PFSK-1 (cell line): ENCODE measurements at regions not wholly inside any gene's neighbourhood (a gene's known extent, or its start where the extent isn't known, plus 50 kb on each side); places are given as distances from the start of the nearest gene placed in this dataset.

ENCODE experiments used
- FOXP2 ChIP-seq: optimal IDR thresholded peaks from 2 replicates; pipeline ENCODE3; 2011; ENCODE audit warnings: borderline replicate concordance, control low read depth, inconsistent platforms; ENCODE audit not compliant: insufficient read depth; ENCODE audit errors: extremely low read length, extremely low read depth
- POLR2AphosphoS5 ChIP-seq: IDR thresholded peaks from 2 replicates; pipeline ENCODE4 v1.6.1; 2012; ENCODE audit warnings: low read depth, mild to moderate bottlenecking, control low read depth, low read length, moderate library complexity
- SIN3A ChIP-seq: IDR thresholded peaks from 2 replicates; pipeline ENCODE4 v1.6.1; 2012; ENCODE audit warnings: mild to moderate bottlenecking, low read length, moderate library complexity, borderline replicate concordance; ENCODE audit not compliant: insufficient read depth
- TAF1 ChIP-seq: IDR thresholded peaks from 2 replicates; pipeline ENCODE4 v1.6.1; 2012; ENCODE audit warnings: low read length, control low read depth, borderline replicate concordance; ENCODE audit not compliant: insufficient read depth
- TF ChIP-seq, protein P1 (sequence below), 2 experiments: IDR thresholded peaks; 2 replicates each; pipeline versions ENCODE4 v1.6.1 to v1.8.0; 2011 to 2012; ENCODE audit warnings: low read depth in 2 of 2, low read length in 2 of 2, control low read depth in 1 of 2, inconsistent platforms in 1 of 2, mild to moderate bottlenecking in 1 of 2, moderate library complexity in 1 of 2; ENCODE audit not compliant: insufficient read depth in 1 of 2

GRCh38 chr2:225937625-225938187, 538.2 kb downstream of the NYAP2 start:
- TF ChIP-seq SIN3A (no peak), TAF1 (no peak)
- TF ChIP-seq, protein P1, sequence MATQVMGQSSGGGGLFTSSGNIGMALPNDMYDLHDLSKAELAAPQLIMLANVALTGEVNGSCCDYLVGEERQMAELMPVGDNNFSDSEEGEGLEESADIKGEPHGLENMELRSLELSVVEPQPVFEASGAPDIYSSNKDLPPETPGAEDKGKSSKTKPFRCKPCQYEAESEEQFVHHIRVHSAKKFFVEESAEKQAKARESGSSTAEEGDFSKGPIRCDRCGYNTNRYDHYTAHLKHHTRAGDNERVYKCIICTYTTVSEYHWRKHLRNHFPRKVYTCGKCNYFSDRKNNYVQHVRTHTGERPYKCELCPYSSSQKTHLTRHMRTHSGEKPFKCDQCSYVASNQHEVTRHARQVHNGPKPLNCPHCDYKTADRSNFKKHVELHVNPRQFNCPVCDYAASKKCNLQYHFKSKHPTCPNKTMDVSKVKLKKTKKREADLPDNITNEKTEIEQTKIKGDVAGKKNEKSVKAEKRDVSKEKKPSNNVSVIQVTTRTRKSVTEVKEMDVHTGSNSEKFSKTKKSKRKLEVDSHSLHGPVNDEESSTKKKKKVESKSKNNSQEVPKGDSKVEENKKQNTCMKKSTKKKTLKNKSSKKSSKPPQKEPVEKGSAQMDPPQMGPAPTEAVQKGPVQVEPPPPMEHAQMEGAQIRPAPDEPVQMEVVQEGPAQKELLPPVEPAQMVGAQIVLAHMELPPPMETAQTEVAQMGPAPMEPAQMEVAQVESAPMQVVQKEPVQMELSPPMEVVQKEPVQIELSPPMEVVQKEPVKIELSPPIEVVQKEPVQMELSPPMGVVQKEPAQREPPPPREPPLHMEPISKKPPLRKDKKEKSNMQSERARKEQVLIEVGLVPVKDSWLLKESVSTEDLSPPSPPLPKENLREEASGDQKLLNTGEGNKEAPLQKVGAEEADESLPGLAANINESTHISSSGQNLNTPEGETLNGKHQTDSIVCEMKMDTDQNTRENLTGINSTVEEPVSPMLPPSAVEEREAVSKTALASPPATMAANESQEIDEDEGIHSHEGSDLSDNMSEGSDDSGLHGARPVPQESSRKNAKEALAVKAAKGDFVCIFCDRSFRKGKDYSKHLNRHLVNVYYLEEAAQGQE (IDR thresholded peaks at IDR 0.05; ENCODE audit: insufficient read depth in 1 of 2, low read depth in 2 of 2, low read length in 2 of 2): peak; percentile 70 to 90

GRCh38 chr2:225932811-225933413, 533.4 kb downstream of the NYAP2 start:
- TF ChIP-seq TAF1: no peak
- TF ChIP-seq FOXP2: no peak
- no peak for TF ChIP-seq SIN3A
- no peak for TF ChIP-seq POLR2AphosphoS5
- TF ChIP-seq, protein P1 (IDR thresholded peaks at IDR 0.05; ENCODE audit: insufficient read depth in 1 of 2, low read depth in 2 of 2, low read length in 2 of 2): no peak

- TF ChIP-seq POLR2AphosphoS5 (no peak), SIN3A (no peak), TAF1 (no peak), FOXP2 (no peak)
- TF ChIP-seq, protein P1 (IDR thresholded peaks at IDR 0.05; ENCODE audit: insufficient read depth in 1 of 2, low read depth in 2 of 2, low read length in 2 of 2): no peak
These were observed 531.2 kb downstream of the NYAP2 start for GRCh38 chr2:225930687-225931086.

DNA sequence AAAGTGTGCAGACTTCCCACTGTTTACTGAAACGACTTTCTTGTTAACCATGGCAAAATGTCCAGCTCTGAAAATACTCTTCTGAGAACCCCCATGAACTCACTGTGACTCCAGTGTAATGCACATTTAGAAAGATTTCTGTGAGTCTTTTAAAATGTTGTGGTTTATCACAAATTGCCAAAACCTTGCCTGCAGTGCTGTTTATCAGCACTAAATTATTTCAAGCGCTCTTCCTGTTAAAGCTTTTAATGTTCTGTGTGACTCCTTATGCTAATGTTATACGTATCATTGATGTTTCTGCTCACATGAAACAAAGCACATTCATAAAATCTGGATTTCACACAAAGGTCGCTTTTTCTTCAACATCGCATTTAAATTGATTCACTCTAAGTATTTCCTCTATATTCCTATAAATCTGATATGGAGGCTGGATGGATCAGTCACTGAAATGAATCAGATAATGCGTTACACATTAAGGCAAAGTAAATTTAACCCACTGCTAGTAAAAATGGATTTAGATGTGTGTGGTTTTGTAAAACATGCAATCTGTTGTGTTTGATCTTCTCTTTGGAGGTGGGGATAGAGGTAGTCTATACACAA, 521.2 kb downstream of the NYAP2 start:
- TF ChIP-seq FOXP2 (no peak), POLR2AphosphoS5 (no peak)

DNA sequence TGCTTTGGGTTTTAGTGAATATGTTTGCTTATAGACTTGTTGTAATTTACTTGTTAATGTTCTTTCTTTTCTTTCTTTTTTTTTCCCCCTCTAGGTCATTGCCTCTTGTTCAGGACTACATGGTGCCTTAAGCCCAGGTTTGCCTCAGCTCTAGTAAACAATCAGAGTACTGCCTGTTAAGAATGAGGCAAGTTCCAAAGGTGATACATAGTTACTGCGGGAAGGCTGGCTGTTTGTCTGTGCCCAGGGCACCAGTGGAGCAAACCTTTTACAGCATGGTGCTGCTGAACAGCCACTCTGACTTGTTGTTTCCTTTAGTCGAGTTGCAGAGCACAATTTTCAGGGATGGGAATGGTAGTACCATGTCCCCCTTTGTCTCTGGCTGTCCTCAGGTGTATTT, 517.2 kb downstream of the NYAP2 start:
- TF ChIP-seq, protein P1 (IDR thresholded peaks at IDR 0.05; ENCODE audit: insufficient read depth in 1 of 2, low read depth in 2 of 2, low read length in 2 of 2): no peak
- no peak for TF ChIP-seq POLR2AphosphoS5
